ENCODE measurements at regions not wholly inside any gene's neighbourhood (a gene's known extent, or its start where the extent isn't known, plus 50 kb on each side); places are given as distances from the start of the nearest gene placed in this dataset.

- Histone ChIP-seq H3K27me3 (replicated peaks; ENCODE audit: insufficient read depth, low read depth, low read length, poor library complexity) (no peaks in the 10 kb centered on the region), H3K36me3 (ENCODE audit: insufficient read depth, low read length, poor library complexity, severe bottlenecking) (no peaks in the 10 kb centered on the region), H3K4me1 (ENCODE audit: insufficient read depth, low read length, poor library complexity, severe bottlenecking) (no peaks in the 10 kb centered on the region), H3K4me3 (ENCODE audit: low read depth, low read length, poor library complexity, severe bottlenecking) (no peak overlapping the region), H3K9me3 (ENCODE audit: low read depth, low read length, poor library complexity, severe bottlenecking) (no peaks in the 10 kb centered on the region), H3K27ac (ENCODE audit: low read depth, low read length, poor library complexity, severe bottlenecking) (no peak overlapping the region)
- BruUV-seq (replicated peaks) = no TSS peak
- intact Hi-C loops (cut with micrococcal nuclease; ENCODE audit: unreplicated experiment) = no loop called here
- ChIA-PET CTCF (no interaction called here), POLR2A (ENCODE audit: low non-redundant PET) (no interaction called here)
- no peak for TF ChIP-seq EZH2 (IDR thresholded peaks at IDR 0.05; ENCODE audit: borderline replicate concordance, low read depth, low read length, poor library complexity, severe bottlenecking)
- no peak for TF ChIP-seq CTCF (conservative IDR thresholded peaks at IDR 0.05; ENCODE audit: low read depth, low read length)
- no peak for DNase-seq (ENCODE audit: low spot score)
These were observed 435.2 kb upstream of the MIR17HG start for GRCh38 chr13:90912247-90912646.

DNA sequence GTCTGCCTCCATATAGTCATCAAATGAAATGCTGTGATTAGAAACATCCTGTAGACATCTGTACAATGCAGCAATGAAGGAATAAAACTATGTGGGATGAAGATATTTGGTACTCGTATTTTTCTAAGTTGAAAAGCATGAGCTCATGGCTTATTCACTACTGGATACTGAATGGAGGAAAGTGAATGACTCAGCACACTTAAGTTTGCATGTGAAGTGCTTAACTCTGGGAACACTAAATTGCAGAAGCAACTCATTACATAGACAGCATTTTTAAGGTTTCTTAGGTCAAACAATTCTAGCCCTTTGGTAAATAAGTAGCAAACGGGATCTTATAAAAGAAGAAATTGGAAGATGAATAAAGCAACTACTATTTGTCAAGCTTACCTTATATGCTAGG, 429.0 kb upstream of the MIR17HG start:
- H3K4me1 ChIP-seq (ENCODE audit: insufficient read depth, low read length, poor library complexity, severe bottlenecking) = peaks cover 11% of the 10 kb centered on the region
- H3K4me3 ChIP-seq (ENCODE audit: low read depth, low read length, poor library complexity, severe bottlenecking) = no peak overlapping the region
- TF ChIP-seq CTCF (conservative IDR thresholded peaks at IDR 0.05; ENCODE audit: low read depth, low read length) = no peak
- TF ChIP-seq EZH2 (IDR thresholded peaks at IDR 0.05; ENCODE audit: borderline replicate concordance, low read depth, low read length, poor library complexity, severe bottlenecking) = no peak
- no peaks in the 10 kb centered on the region for H3K36me3 ChIP-seq (ENCODE audit: insufficient read depth, low read length, poor library complexity, severe bottlenecking)
- BruUV-seq (replicated peaks) = no TSS peak
- ChIA-PET POLR2A (ENCODE audit: low non-redundant PET) (no interaction called here), CTCF (no interaction called here)
- no peaks in the 10 kb centered on the region for H3K27me3 ChIP-seq (replicated peaks; ENCODE audit: insufficient read depth, low read depth, low read length, poor library complexity)
- intact Hi-C loops (cut with micrococcal nuclease; ENCODE audit: unreplicated experiment) = no loop called here
- no peaks in the 10 kb centered on the region for H3K9me3 ChIP-seq (ENCODE audit: low read depth, low read length, poor library complexity, severe bottlenecking)
- H3K27ac ChIP-seq (ENCODE audit: low read depth, low read length, poor library complexity, severe bottlenecking) = no peak overlapping the region
- peak; percentile 37 for DNase-seq (ENCODE audit: low spot score)

GRCh38 chr13:90919153-90919552, 428.3 kb upstream of the MIR17HG start:
- ChIA-PET CTCF (no interaction called here), POLR2A (ENCODE audit: low non-redundant PET) (no interaction called here)
- H3K4me3 ChIP-seq (ENCODE audit: low read depth, low read length, poor library complexity, severe bottlenecking) = no peak overlapping the region
- TF ChIP-seq EZH2 (IDR thresholded peaks at IDR 0.05; ENCODE audit: borderline replicate concordance, low read depth, low read length, poor library complexity, severe bottlenecking) (no peak), CTCF (conservative IDR thresholded peaks at IDR 0.05; ENCODE audit: low read depth, low read length) (no peak)
- no peaks in the 10 kb centered on the region for H3K27me3 ChIP-seq (replicated peaks; ENCODE audit: insufficient read depth, low read depth, low read length, poor library complexity)
- DNase-seq (ENCODE audit: low spot score) = peak; percentile 38
- H3K36me3 ChIP-seq (ENCODE audit: insufficient read depth, low read length, poor library complexity, severe bottlenecking) = no peaks in the 10 kb centered on the region
- no peaks in the 10 kb centered on the region for H3K9me3 ChIP-seq (ENCODE audit: low read depth, low read length, poor library complexity, severe bottlenecking)
- peaks cover 11% of the 10 kb centered on the region for H3K4me1 ChIP-seq (ENCODE audit: insufficient read depth, low read length, poor library complexity, severe bottlenecking)
- BruUV-seq (replicated peaks) = no TSS peak
- intact Hi-C loops (cut with micrococcal nuclease; ENCODE audit: unreplicated experiment) = no loop called here
- H3K27ac ChIP-seq (ENCODE audit: low read depth, low read length, poor library complexity, severe bottlenecking) = no peak overlapping the region

Measured in A673 (cell line).